Hepatocyte (in vitro differentiated cells): ENCODE measurements at regions not wholly inside any gene's neighbourhood (a gene's known extent, or its start where the extent isn't known, plus 50 kb on each side); places are given as distances from the start of the nearest gene placed in this dataset.

ENCODE experiments used
- EZH2 ChIP-seq: fragments of 200-600 bp; sonication (generic); IDR thresholded peaks from 2 replicates; pipeline ENCODE4 v1.6.1; 2016; ENCODE audit warnings: antibody characterized with exemption, mild to moderate bottlenecking, borderline replicate concordance
- EZH2phosphoT487 ChIP-seq: fragments of 200-600 bp; sonication (generic); IDR thresholded peaks from one replicate; pipeline ENCODE4 v1.6.1; 2018; ENCODE audit warnings: antibody characterized with exemption, mild to moderate bottlenecking, low read depth, moderate library complexity; ENCODE audit not compliant: unreplicated experiment, severe bottlenecking
- TF ChIP-seq, protein P1 (sequence below): fragments of 200-600 bp; sonication (generic); IDR thresholded peaks from 2 replicates; pipeline ENCODE4 v1.5.1; 2016; ENCODE audit warnings: antibody characterized with exemption, mild to moderate bottlenecking; ENCODE audit not compliant: poor library complexity

DNA sequence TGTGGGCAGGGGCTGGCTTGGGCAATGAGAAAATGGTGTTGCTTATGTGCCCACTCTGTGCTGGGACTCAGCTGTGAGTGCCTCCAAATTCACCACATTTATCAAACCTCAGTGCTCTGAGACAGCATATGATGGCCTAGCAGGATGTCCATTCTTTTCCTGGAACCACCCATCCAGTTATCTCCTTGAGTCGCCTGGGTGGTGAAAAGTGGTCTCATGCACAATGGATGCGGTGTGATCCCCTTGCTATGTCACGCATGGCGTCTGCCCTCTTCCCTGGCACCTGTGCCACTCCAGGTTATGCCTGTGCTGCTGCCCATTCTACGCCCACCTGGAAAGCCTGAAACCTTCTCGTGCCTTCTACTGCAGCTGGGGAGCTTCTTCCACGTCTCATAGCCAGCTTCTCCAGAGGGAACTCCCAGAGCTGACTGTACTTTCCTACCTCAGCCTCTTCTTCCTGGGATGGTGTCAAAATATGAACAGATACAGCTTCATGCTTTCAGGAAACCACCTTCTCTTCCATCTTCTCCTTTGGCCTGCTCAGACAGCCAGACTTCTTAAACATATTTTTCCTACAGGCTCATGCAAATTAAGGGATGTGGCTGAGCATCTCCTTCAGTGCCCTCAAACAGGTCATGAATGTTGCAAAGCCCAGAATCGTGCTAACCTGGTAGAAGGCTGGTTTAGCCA, 147.3 kb downstream of the PFKFB3 start:
- TF ChIP-seq, protein P1, sequence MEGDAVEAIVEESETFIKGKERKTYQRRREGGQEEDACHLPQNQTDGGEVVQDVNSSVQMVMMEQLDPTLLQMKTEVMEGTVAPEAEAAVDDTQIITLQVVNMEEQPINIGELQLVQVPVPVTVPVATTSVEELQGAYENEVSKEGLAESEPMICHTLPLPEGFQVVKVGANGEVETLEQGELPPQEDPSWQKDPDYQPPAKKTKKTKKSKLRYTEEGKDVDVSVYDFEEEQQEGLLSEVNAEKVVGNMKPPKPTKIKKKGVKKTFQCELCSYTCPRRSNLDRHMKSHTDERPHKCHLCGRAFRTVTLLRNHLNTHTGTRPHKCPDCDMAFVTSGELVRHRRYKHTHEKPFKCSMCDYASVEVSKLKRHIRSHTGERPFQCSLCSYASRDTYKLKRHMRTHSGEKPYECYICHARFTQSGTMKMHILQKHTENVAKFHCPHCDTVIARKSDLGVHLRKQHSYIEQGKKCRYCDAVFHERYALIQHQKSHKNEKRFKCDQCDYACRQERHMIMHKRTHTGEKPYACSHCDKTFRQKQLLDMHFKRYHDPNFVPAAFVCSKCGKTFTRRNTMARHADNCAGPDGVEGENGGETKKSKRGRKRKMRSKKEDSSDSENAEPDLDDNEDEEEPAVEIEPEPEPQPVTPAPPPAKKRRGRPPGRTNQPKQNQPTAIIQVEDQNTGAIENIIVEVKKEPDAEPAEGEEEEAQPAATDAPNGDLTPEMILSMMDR, result no peak
- TF ChIP-seq EZH2 (no peak), EZH2phosphoT487 (no peak)
